Fibroblast of mammary gland (primary cell): ENCODE measurements at regions not wholly inside any gene's neighbourhood (a gene's known extent, or its start where the extent isn't known, plus 50 kb on each side); places are given as distances from the start of the nearest gene placed in this dataset.
A peak's percentile ranks its signal among the peaks of the same experiment; 100 is the strongest.
"Not testable (repeated sequence)": the region's sequence is repeated elsewhere in the genome, so short reads cannot be mapped to it uniquely, and the experiment has no call there.

ENCODE experiments used
- DNase-seq: peaks from one replicate; pipeline ENCODE4 v3.0.0-alpha.2; 2010; ENCODE audit warnings: low read depth
- H3K4me3 ChIP-seq: 2 replicates; pipeline ENCODE4 v1.5.1; 2011; ENCODE audit warnings: low read depth, mild to moderate bottlenecking, low read length, moderate library complexity; ENCODE audit not compliant: control insufficient read depth
- CTCF ChIP-seq: conservative IDR thresholded peaks from 2 replicates; pipeline ENCODE4 v1.5.1; 2011; ENCODE audit warnings: low read depth, low read length, inconsistent platforms; ENCODE audit not compliant: control insufficient read depth, insufficient read depth

- not testable (repeated sequence) for DNase-seq, H3K4me3 ChIP-seq
Measured at GRCh38 chr7:6930081-6930635, 104.1 kb upstream of the CCZ1B start.

DNA sequence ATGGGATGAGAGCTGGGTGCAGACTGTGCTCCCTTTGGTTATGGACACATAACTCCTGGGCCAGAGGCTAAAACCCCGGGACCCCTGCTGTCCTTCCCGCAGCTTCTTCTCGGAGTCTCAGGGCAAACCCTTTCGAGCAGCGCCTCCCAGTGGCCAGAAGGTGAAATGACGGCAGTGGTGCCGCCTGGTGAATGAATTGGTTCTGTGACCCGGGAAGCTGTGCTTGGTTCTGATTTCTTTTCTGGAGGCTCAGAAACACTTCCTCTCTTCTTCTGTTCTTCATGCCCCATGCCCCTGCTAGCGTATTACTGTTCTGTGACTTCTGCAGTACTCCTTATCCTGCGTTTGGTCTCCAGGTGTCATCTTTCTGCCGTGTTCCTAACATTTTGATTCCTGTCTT is 104.7 kb upstream of the CCZ1B start:
- DNase-seq, H3K4me3 ChIP-seq: not testable (repeated sequence)

- not testable (repeated sequence) for H3K4me3 ChIP-seq, DNase-seq
Measured at GRCh38 chr7:6931456-6931855, 105.4 kb upstream of the CCZ1B start.

DNA sequence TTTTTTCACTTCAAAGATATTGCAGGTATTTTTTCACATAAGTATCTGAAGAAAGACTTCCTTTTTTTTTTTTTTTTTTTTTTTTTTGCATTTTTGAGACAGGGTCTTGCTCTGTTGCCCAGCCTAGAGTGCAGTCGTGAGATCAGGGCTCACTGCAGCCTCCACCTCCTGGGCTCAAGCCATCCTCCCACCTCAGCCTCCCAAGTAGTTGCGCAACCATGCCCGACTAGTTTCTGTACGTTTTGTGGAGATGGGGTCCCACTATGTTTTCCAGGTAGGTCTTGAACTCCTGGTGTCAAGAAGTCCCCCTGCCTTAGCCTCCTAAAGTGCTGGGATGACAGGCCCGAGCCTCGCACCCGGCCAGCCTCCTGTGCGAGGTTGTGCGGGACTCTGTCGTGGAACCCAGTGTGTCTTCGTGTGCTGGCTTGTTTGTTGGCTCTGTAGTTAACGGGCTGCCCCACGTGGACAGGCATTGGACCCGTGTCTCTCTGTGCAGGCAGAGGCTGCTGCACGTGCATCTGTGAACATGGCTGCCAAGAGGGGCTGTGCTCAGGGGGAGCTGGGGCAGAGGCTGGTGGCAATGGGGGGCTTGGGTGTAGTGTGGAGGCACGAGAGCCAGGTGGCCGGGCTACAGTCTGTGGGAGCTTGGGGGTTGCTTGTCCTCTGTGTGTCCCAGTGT is 108.0 kb upstream of the CCZ1B start:
- DNase-seq, H3K4me3 ChIP-seq: not testable (repeated sequence)

- no peak for DNase-seq
- no peak overlapping the region for H3K4me3 ChIP-seq
- no peak for TF ChIP-seq CTCF
Measured at GRCh38 chr7:6934981-6935380, 108.9 kb upstream of the CCZ1B start.

DNA sequence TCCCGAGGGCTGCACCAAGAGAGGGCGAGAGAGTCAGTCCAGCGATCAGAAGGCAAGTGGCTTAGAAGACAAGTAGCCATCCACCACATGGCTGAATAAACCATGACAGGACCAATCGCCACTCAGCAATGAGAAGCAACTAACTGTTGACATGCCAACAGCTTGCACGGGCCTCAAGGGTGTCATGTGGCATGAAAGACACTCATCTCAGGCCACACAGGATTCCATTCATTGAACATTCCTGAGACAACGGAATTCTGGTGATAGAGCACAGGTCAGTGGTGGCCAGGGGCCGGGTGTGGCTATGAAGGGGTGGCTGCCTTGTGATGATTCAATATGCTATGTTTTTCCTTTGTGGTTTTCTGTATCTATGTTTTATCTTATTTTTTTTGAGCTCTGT is 110.6 kb upstream of the CCZ1B start:
- H3K4me3 ChIP-seq, DNase-seq: not testable (repeated sequence)

- H3K4me3 ChIP-seq, DNase-seq: not testable (repeated sequence)
Measured at GRCh38 chr7:6937746-6938145, 111.7 kb upstream of the CCZ1B start.

GRCh38 chr7:6938284-6938683 is 112.2 kb upstream of the CCZ1B start:
- TF ChIP-seq CTCF: peak; percentile 18
- peak; percentile 4 for DNase-seq
- not testable (repeated sequence) for H3K4me3 ChIP-seq

DNA sequence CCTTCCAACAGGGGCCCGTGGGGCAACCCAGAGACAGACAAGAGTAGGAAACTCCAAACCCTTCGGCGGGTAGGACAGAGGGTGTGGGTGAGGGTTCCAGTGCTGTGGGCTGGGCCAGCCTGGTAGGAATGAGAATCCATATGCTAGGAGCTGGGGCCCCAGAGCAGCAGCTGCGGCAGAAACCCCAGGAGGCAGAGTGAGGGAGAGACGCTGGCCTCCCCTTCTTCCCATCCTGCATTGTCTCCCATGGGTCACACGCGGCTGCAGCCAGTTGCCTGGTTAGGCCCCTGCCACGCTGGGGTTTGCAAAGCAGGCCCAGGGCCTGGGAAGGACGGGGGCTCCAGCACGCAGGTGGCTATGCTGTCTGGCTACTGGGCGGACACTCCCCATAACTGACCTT is 113.1 kb upstream of the CCZ1B start:
- H3K4me3 ChIP-seq, DNase-seq: not testable (repeated sequence)

GRCh38 chr7:6939896-6940295 is 113.8 kb upstream of the CCZ1B start:
- not testable (repeated sequence) for H3K4me3 ChIP-seq, DNase-seq

GRCh38 chr7:6946873-6947272 is 120.8 kb upstream of the CCZ1B start:
- not testable (repeated sequence) for DNase-seq, H3K4me3 ChIP-seq

- DNase-seq: peak; percentile 30
- not testable (repeated sequence) for H3K4me3 ChIP-seq
Measured at GRCh38 chr7:6950231-6950630, 124.2 kb upstream of the CCZ1B start.

DNA sequence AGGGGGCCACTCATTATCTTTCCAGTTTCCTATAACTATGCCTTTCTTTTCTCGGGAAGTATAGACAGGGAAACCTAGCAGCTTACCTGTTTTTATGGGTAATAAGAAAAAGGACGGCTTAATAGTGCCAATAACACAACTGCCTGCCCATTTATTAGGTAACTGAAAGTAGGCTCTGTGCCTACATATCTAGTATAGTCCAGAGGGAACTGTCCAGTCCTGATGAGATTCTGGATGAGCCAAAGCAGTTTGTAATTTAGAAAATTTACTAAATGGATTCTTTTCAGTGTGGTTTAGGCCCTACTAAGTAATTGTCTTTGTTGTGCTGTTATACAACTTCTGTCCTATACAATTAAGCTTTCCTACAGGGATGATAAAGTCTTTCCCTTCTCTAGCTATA is 125.5 kb upstream of the CCZ1B start:
- not testable (repeated sequence) for H3K4me3 ChIP-seq, DNase-seq
